ENCODE measurements at regions not wholly inside any gene's neighbourhood (a gene's known extent, or its start where the extent isn't known, plus 50 kb on each side); places are given as distances from the start of the nearest gene placed in this dataset.

DNA sequence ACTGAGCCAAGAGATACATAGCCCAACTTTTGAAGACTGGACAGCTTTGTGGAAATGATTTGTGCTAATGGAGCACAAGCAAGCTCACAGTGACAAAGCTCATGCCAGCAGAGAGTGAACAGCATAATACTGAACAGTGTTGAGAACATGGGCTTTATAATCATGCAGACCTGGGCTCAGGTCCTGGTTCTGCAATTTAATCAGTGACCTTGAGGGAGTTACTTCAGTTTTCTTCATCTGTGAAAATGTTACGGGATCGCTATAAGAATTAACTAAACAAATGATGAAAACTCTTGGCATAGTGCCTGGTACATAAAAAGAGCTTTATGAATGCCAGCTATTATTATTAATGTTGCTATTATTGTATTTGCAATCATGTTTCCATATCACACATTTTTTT, 690.5 kb upstream of the LRRN3 start:
- TF ChIP-seq, protein P1, sequence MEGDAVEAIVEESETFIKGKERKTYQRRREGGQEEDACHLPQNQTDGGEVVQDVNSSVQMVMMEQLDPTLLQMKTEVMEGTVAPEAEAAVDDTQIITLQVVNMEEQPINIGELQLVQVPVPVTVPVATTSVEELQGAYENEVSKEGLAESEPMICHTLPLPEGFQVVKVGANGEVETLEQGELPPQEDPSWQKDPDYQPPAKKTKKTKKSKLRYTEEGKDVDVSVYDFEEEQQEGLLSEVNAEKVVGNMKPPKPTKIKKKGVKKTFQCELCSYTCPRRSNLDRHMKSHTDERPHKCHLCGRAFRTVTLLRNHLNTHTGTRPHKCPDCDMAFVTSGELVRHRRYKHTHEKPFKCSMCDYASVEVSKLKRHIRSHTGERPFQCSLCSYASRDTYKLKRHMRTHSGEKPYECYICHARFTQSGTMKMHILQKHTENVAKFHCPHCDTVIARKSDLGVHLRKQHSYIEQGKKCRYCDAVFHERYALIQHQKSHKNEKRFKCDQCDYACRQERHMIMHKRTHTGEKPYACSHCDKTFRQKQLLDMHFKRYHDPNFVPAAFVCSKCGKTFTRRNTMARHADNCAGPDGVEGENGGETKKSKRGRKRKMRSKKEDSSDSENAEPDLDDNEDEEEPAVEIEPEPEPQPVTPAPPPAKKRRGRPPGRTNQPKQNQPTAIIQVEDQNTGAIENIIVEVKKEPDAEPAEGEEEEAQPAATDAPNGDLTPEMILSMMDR (IDR thresholded peaks at IDR 0.05): no peak
- TF ChIP-seq EZH2 (IDR thresholded peaks at IDR 0.05) (no peak), EZH2phosphoT487 (IDR thresholded peaks at IDR 0.05) (no peak)

Data from neural progenitor cell (in vitro differentiated cells).